ENCODE measurements at regions not wholly inside any gene's neighbourhood (a gene's known extent, or its start where the extent isn't known, plus 50 kb on each side); places are given as distances from the start of the nearest gene placed in this dataset.

GRCh38 chr2:758073-758820 lies 81.0 kb upstream of the TMEM18 start:
- no peak for DNase-seq (ENCODE audit: low read depth)
- no peak overlapping the region for H3K4me3 ChIP-seq (ENCODE audit: low read depth, low read length)
- no peak for TF ChIP-seq CTCF (conservative IDR thresholded peaks at IDR 0.05; ENCODE audit: low read depth, low read length)

- TF ChIP-seq CTCF (conservative IDR thresholded peaks at IDR 0.05; ENCODE audit: low read depth, low read length) = no peak
- no peak overlapping the region for H3K4me3 ChIP-seq (ENCODE audit: low read depth, low read length)
Measured at GRCh38 chr2:753123-753522, 75.9 kb upstream of the TMEM18 start.

GRCh38 chr2:751474-751873 lies 74.3 kb upstream of the TMEM18 start:
- no peak for TF ChIP-seq CTCF (conservative IDR thresholded peaks at IDR 0.05; ENCODE audit: low read depth, low read length)
- DNase-seq (ENCODE audit: low read depth) = no peak
- no peak overlapping the region for H3K4me3 ChIP-seq (ENCODE audit: low read depth, low read length)

More at GRCh38 chr2:753123-753522, 75.9 kb upstream of the TMEM18 start:
- DNase-seq (ENCODE audit: low read depth) = no peak

- H3K4me3 ChIP-seq (ENCODE audit: low read depth, low read length) = no peak overlapping the region
- DNase-seq (ENCODE audit: low read depth) = no peak
- no peak for TF ChIP-seq CTCF (conservative IDR thresholded peaks at IDR 0.05; ENCODE audit: low read depth, low read length)
Measured at GRCh38 chr2:750628-751027, 73.4 kb upstream of the TMEM18 start.

DNA sequence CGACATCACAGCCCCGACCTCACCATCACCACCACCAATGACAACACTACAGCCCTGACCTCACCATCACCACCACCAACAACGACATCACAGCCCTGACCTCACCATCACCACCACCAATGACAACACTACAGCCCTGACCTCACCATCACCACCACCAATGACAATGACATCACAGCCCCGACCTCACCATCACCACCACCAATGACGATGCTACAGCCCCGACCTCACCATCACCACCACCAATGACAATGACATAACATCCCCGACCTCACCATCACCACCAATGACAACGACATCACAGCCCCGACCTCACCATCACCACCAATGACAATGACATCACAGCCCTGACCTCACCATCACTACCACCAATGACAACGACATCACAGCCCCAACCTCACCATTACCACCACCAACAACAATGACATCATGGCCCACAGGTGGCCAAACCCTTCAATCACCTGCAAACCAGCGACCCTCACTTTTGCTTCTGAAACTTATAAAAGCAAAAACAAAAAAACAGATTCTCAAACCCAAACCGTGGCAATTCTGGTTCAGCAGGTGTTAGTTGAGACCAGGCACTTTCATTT lies 70.7 kb upstream of the TMEM18 start:
- no peak for TF ChIP-seq CTCF (conservative IDR thresholded peaks at IDR 0.05; ENCODE audit: low read depth, low read length)
- no peak for DNase-seq (ENCODE audit: low read depth)
- H3K4me3 ChIP-seq (ENCODE audit: low read depth, low read length) = no peak overlapping the region

- DNase-seq (ENCODE audit: low read depth) = no peak
- TF ChIP-seq CTCF (conservative IDR thresholded peaks at IDR 0.05; ENCODE audit: low read depth, low read length) = no peak
- no peak overlapping the region for H3K4me3 ChIP-seq (ENCODE audit: low read depth, low read length)
Measured at GRCh38 chr2:746697-747096, 69.5 kb upstream of the TMEM18 start.

DNA sequence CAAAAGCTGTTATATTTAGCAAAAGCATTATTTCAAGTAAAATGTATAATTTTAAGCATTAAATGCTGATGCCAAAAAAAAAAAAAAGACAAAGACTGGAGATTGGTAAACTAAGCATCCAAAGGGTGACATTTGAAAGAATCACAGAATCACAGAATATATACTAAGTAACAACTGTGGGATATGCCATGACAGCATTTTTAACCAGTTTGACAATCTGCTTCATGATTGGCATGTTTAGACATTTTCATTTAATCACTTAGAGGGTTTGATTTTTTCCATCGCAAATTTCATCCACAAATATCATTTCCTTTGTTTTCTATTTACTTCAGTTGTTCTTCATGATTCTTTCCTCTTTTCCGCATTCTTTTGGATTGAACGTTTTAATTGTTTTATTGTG lies 66.9 kb upstream of the TMEM18 start:
- no peak overlapping the region for H3K4me3 ChIP-seq (ENCODE audit: low read depth, low read length)
- TF ChIP-seq CTCF (conservative IDR thresholded peaks at IDR 0.05; ENCODE audit: low read depth, low read length) = no peak
- no peak for DNase-seq (ENCODE audit: low read depth)

All from epithelial cell of proximal tubule (primary cell).